ENCODE measurements at regions not wholly inside any gene's neighbourhood (a gene's known extent, or its start where the extent isn't known, plus 50 kb on each side); places are given as distances from the start of the nearest gene placed in this dataset.

- no peak overlapping the region for H3K27ac ChIP-seq
- no peaks in the 10 kb centered on the region for H3K27me3 ChIP-seq (ENCODE audit: control insufficient read depth, insufficient read depth, low read length)
- H3K4me3 ChIP-seq (ENCODE audit: low read depth, low read length), result no peak overlapping the region
- H3K36me3 ChIP-seq (ENCODE audit: control insufficient read depth, insufficient read depth, low read length), result no peaks in the 10 kb centered on the region
- TF ChIP-seq, protein P1, sequence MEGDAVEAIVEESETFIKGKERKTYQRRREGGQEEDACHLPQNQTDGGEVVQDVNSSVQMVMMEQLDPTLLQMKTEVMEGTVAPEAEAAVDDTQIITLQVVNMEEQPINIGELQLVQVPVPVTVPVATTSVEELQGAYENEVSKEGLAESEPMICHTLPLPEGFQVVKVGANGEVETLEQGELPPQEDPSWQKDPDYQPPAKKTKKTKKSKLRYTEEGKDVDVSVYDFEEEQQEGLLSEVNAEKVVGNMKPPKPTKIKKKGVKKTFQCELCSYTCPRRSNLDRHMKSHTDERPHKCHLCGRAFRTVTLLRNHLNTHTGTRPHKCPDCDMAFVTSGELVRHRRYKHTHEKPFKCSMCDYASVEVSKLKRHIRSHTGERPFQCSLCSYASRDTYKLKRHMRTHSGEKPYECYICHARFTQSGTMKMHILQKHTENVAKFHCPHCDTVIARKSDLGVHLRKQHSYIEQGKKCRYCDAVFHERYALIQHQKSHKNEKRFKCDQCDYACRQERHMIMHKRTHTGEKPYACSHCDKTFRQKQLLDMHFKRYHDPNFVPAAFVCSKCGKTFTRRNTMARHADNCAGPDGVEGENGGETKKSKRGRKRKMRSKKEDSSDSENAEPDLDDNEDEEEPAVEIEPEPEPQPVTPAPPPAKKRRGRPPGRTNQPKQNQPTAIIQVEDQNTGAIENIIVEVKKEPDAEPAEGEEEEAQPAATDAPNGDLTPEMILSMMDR (IDR thresholded peaks at IDR 0.05), result no peak
- no peak overlapping the region for H3K4me2 ChIP-seq (ENCODE audit: low read length)
- H3K9ac ChIP-seq, result no peak overlapping the region
- H3K79me2 ChIP-seq, result no peaks in the 10 kb centered on the region
- H3K9me3 ChIP-seq (ENCODE audit: control insufficient read depth, low read length), result no peaks in the 10 kb centered on the region
- no peak overlapping the region for H2AFZ ChIP-seq
- H3K4me1 ChIP-seq, result no peaks in the 10 kb centered on the region
Measured at GRCh38 chr9:75210215-75210614, 121.9 kb downstream of the OSTF1 start.

DNA sequence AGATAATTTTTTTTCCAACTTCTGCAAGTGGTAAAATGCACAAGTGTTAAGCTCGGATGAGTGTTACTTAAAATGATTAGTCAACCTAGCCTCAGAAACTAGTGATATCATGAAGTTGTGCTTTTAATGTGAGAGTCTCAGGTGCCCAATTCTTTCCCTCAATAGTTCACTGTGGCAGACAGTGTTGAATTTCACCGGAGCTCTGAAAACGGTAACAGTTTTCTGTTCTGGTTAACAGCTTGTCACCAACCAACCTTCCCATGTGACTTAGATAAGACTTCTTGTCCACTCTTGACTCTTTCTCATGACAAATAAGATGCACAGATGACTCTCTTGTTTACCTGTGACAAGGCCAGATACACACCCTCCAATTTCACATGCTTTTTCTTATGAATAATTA, 125.5 kb downstream of the OSTF1 start:
- H3K4me2 ChIP-seq (ENCODE audit: low read length), result no peak overlapping the region
- H3K9me3 ChIP-seq (ENCODE audit: control insufficient read depth, low read length), result no peaks in the 10 kb centered on the region
- no peak overlapping the region for H3K4me3 ChIP-seq (ENCODE audit: low read depth, low read length)
- no peaks in the 10 kb centered on the region for H3K27me3 ChIP-seq (ENCODE audit: control insufficient read depth, insufficient read depth, low read length)
- no peaks in the 10 kb centered on the region for H3K4me1 ChIP-seq
- H3K9ac ChIP-seq, result no peak overlapping the region
- H3K79me2 ChIP-seq, result no peaks in the 10 kb centered on the region
- H3K27ac ChIP-seq, result no peak overlapping the region
- H2AFZ ChIP-seq, result no peak overlapping the region
- no peaks in the 10 kb centered on the region for H3K36me3 ChIP-seq (ENCODE audit: control insufficient read depth, insufficient read depth, low read length)
- TF ChIP-seq, protein P1 (IDR thresholded peaks at IDR 0.05), result no peak

DNA sequence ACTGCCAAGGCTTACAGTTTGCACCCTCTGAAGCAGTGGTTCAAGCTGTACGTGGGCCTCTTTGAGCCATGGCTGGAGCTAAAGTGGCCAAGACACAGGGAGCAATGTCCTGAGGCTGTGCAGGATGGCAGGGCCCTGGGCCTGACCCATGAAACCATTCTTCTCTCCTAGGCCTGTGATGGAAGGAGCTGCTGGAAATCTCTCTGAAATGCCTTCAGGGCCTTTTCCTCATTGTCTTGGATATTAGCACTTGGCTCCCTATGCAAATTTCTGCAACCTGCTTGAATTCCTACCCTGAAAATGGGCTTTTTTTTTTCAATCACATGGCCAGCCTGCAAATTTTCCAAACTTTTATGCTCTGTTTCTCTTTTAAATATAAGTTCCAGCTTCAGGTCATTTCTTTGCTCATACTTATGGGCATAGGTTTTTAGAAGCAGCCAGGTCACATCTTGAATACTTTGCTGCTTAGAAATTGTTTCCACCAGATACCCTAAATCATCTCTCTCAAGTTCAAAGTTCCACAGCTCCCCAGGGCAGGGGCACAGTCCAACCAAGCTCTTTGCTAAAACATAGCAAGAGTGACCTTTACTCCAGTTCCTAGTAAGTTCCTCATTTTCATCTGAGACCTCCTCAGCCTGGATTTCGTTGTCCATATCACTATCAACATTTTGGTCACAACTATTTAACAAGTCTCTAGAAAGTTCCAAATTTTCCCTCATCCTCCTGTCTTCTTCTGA, 138.3 kb downstream of the OSTF1 start:
- H3K27ac ChIP-seq, result no peak overlapping the region
- H3K4me2 ChIP-seq (ENCODE audit: low read length), result no peak overlapping the region
- H3K9ac ChIP-seq, result no peak overlapping the region
- H3K9me3 ChIP-seq (ENCODE audit: control insufficient read depth, low read length), result no peaks in the 10 kb centered on the region
- TF ChIP-seq, protein P1 (IDR thresholded peaks at IDR 0.05), result no peak
- H3K27me3 ChIP-seq (ENCODE audit: control insufficient read depth, insufficient read depth, low read length), result no peaks in the 10 kb centered on the region
- H3K36me3 ChIP-seq (ENCODE audit: control insufficient read depth, insufficient read depth, low read length), result no peaks in the 10 kb centered on the region
- H2AFZ ChIP-seq, result no peak overlapping the region
- H3K79me2 ChIP-seq, result no peaks in the 10 kb centered on the region
- H3K4me1 ChIP-seq, result peaks cover 4% of the 10 kb centered on the region
- H3K4me3 ChIP-seq (ENCODE audit: low read depth, low read length), result no peak overlapping the region

GRCh38 chr9:75228893-75229292, 140.6 kb downstream of the OSTF1 start:
- H2AFZ ChIP-seq, result no peak overlapping the region
- H3K4me1 ChIP-seq, result peaks cover 4% of the 10 kb centered on the region
- no peak overlapping the region for H3K4me2 ChIP-seq (ENCODE audit: low read length)
- H3K27ac ChIP-seq, result no peak overlapping the region
- H3K27me3 ChIP-seq (ENCODE audit: control insufficient read depth, insufficient read depth, low read length), result no peaks in the 10 kb centered on the region
- no peak overlapping the region for H3K9ac ChIP-seq
- H3K9me3 ChIP-seq (ENCODE audit: control insufficient read depth, low read length), result no peaks in the 10 kb centered on the region
- H3K4me3 ChIP-seq (ENCODE audit: low read depth, low read length), result no peak overlapping the region
- TF ChIP-seq, protein P1 (IDR thresholded peaks at IDR 0.05), result no peak
- H3K79me2 ChIP-seq, result no peaks in the 10 kb centered on the region
- H3K36me3 ChIP-seq (ENCODE audit: control insufficient read depth, insufficient read depth, low read length), result no peaks in the 10 kb centered on the region
